Mammary epithelial cell (primary cell): ENCODE measurements at regions not wholly inside any gene's neighbourhood (a gene's known extent, or its start where the extent isn't known, plus 50 kb on each side); places are given as distances from the start of the nearest gene placed in this dataset.

Experiments used
- EZH2 ChIP-seq: IDR thresholded peaks from 2 replicates; pipeline ENCODE4 v1.6.1; 2012; ENCODE audit warnings: low read length, inconsistent platforms, borderline replicate concordance
- TF ChIP-seq, protein P1 (sequence below), 2 donors: IDR thresholded peaks in 1 of 2; conservative IDR thresholded peaks in 1 of 2; 2 replicates each; pipeline ENCODE4 v1.5.1; 2011 to 2012; ENCODE audit warnings: inconsistent platforms in 2 of 2, low read length in 2 of 2, mild to moderate bottlenecking in 2 of 2, control low read depth in 1 of 2, low read depth in 1 of 2; ENCODE audit not compliant: insufficient read depth in 1 of 2; ENCODE audit errors: extremely low read depth in 1 of 2

DNA sequence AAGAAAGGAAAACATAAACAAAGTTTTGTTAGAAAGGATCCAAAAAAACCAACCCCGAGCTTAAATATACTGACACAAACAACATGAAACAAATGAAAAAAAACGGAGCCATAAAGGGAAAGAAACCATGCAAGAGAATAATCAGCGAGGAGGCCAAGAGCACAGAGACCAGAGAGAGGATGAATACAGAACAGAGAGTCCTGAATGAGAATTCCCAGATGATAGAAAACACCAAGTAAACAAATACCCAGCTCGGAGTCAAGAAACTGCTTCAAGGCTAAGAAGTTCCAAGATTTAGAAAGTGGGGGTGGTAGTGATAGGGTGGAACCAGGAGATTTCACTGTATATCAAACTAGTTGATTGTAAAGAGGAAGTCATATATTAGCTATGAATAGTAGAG, 313.3 kb downstream of the OSR1 start:
- TF ChIP-seq, protein P1, sequence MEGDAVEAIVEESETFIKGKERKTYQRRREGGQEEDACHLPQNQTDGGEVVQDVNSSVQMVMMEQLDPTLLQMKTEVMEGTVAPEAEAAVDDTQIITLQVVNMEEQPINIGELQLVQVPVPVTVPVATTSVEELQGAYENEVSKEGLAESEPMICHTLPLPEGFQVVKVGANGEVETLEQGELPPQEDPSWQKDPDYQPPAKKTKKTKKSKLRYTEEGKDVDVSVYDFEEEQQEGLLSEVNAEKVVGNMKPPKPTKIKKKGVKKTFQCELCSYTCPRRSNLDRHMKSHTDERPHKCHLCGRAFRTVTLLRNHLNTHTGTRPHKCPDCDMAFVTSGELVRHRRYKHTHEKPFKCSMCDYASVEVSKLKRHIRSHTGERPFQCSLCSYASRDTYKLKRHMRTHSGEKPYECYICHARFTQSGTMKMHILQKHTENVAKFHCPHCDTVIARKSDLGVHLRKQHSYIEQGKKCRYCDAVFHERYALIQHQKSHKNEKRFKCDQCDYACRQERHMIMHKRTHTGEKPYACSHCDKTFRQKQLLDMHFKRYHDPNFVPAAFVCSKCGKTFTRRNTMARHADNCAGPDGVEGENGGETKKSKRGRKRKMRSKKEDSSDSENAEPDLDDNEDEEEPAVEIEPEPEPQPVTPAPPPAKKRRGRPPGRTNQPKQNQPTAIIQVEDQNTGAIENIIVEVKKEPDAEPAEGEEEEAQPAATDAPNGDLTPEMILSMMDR (conservative IDR thresholded peaks at IDR 0.05 in 1 of 2, IDR thresholded peaks at IDR 0.05 in 1 of 2; ENCODE audit: extremely low read depth in 1 of 2, insufficient read depth in 1 of 2, low read depth in 1 of 2, low read length in 2 of 2) = no peak
- no peak for TF ChIP-seq EZH2
